ENCODE measurements at regions not wholly inside any gene's neighbourhood (a gene's known extent, or its start where the extent isn't known, plus 50 kb on each side); places are given as distances from the start of the nearest gene placed in this dataset.

DNA sequence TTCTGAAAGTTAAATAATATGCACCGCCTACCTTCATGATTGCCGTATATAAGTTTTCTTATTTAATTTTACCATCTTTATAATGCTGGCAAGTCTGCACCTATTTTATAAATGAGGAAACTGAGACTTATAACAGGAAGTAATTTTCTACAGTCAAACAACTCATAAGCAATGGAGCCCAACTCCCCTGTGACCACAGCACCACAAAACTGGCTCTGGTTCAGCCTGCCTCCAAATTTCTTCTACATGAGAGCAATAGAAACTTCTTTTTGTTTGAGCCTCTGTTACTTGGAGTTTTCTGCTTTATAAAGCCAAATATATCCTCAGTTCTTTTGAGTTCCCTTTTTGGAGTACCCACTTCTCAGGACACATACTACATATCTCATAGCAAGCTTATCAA is 131.1 kb upstream of the HSF2 start (continued):
- TF ChIP-seq MIER1 (IDR thresholded peaks at IDR 0.05; ENCODE audit: low read depth) (no peak), ESRRA (IDR thresholded peaks at IDR 0.05; ENCODE audit: borderline replicate concordance, low read depth) (no peak)
- TF ChIP-seq, protein P1, sequence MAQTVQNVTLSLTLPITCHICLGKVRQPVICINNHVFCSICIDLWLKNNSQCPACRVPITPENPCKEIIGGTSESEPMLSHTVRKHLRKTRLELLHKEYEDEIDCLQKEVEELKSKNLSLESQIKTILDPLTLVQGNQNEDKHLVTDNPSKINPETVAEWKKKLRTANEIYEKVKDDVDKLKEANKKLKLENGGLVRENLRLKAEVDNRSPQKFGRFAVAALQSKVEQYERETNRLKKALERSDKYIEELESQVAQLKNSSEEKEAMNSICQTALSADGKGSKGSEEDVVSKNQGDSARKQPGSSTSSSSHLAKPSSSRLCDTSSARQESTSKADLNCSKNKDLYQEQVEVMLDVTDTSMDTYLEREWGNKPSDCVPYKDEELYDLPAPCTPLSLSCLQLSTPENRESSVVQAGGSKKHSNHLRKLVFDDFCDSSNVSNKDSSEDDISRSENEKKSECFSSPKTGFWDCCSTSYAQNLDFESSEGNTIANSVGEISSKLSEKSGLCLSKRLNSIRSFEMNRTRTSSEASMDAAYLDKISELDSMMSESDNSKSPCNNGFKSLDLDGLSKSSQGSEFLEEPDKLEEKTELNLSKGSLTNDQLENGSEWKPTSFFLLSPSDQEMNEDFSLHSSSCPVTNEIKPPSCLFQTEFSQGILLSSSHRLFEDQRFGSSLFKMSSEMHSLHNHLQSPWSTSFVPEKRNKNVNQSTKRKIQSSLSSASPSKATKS (CRISPR knock-in tag; IDR thresholded peaks at IDR 0.05), result no peak

DNA sequence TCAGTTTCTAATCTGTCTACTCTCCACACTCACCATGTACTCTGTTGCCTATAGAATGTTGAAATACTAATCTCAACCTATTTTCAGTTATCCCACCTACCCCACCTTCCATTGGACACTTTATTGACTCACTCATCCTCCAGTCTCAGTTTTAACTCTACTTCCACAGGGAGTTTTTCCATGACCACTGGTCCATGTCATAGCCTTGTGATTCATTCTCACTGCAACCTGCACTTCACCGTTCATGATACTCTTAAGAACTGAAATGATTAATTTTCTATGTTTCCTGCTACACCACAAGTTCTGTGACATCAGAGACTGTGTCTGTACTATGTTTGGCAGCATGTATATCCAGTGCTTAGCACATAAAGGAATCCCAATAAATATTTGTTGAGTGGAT is 122.8 kb upstream of the HSF2 start:
- Histone ChIP-seq H3K9ac (ENCODE audit: insufficient read depth in 1 of 2, low read depth in 2 of 2, low read length in 2 of 2) (no peak overlapping the region), H2AFZ (ENCODE audit: low read depth, low read length) (no peak overlapping the region), H3K36me3 (ENCODE audit: control insufficient read depth, insufficient read depth, low read length) (no peaks in the 10 kb centered on the region), H3K9me3 (replicated peaks; ENCODE audit: control insufficient read depth, insufficient read depth, low read depth, low read length) (no peaks in the 10 kb centered on the region), H3K4me2 (ENCODE audit: insufficient read depth, low read length) (no peak overlapping the region), H3K27ac (ENCODE audit: extremely low read depth, low read depth, low read length) (no peak overlapping the region), H4K20me1 (replicated peaks; ENCODE audit: control insufficient read depth, insufficient read depth, low read length) (no peaks in the 10 kb centered on the region), H3K27me3 (ENCODE audit: control insufficient read depth in 2 of 2, insufficient read depth in 2 of 2, low read length in 2 of 2) (no peaks in the 10 kb centered on the region), H3K79me2 (ENCODE audit: control insufficient read depth, insufficient read depth, low read length) (no peaks in the 10 kb centered on the region), H3K4me3 (no peak overlapping the region), H3K9me1 (ENCODE audit: control insufficient read depth, insufficient read depth, low read length) (no peaks in the 10 kb centered on the region), H3K4me1 (replicated peaks in 1 of 2; ENCODE audit: control insufficient read depth in 2 of 2, insufficient read depth in 2 of 2, low read length in 2 of 2) (peaks cover 0 to 8% of the 10 kb centered on the region in 2 experiments; a peak in 1 of 5 replicates)
- no TSS peak for BruUV-seq (replicated peaks)
- CTCF ChIA-PET (ENCODE audit: low intra/inter-chr PET ratio), result no interaction called here
- DNase-seq (ENCODE audit: extremely low read depth in 1 of 4, low spot score in 3 of 4) (no peak), ATAC-seq (no peak), FAIRE-seq (no peak)
- intact Hi-C loops (cut with micrococcal nuclease), result no loop called here
- in situ Hi-C loops (cut with MboI), result no loop called here
- WGBS (ENCODE audit: insufficient coverage, low coverage, missing lambda C conversion rate), result 5% methylated on average over 1 of the region's 1 CpG
- POLR2A ChIA-PET, result no interaction called here
- no peak for TF ChIP-seq ZNF282 (CRISPR knock-in tag; IDR thresholded peaks at IDR 0.05)
- TF ChIP-seq JUND (IDR thresholded peaks at IDR 0.05; ENCODE audit: borderline replicate concordance, low read depth, low read length), result no peak
- no peak for TF ChIP-seq JUND (tag; IDR thresholded peaks at IDR 0.05; ENCODE audit: borderline replicate concordance, low read depth, low read length)
- TF ChIP-seq FOXM1 (IDR thresholded peaks at IDR 0.05; ENCODE audit: low read depth), result no peak
- no peak for TF ChIP-seq FOXM1 (CRISPR knock-in tag; IDR thresholded peaks at IDR 0.05; ENCODE audit: low read depth)
- TF ChIP-seq, protein P2, sequence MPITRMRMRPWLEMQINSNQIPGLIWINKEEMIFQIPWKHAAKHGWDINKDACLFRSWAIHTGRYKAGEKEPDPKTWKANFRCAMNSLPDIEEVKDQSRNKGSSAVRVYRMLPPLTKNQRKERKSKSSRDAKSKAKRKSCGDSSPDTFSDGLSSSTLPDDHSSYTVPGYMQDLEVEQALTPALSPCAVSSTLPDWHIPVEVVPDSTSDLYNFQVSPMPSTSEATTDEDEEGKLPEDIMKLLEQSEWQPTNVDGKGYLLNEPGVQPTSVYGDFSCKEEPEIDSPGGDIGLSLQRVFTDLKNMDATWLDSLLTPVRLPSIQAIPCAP (CRISPR knock-in tag; IDR thresholded peaks at IDR 0.05; ENCODE audit: borderline replicate concordance), result no peak
- TF ChIP-seq, protein P3, sequence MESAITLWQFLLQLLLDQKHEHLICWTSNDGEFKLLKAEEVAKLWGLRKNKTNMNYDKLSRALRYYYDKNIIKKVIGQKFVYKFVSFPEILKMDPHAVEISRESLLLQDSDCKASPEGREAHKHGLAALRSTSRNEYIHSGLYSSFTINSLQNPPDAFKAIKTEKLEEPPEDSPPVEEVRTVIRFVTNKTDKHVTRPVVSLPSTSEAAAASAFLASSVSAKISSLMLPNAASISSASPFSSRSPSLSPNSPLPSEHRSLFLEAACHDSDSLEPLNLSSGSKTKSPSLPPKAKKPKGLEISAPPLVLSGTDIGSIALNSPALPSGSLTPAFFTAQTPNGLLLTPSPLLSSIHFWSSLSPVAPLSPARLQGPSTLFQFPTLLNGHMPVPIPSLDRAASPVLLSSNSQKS (CRISPR knock-in tag; IDR thresholded peaks at IDR 0.05), result no peak

All from K562 (cell line).